NAMALWA (cell line): ENCODE measurements at regions not wholly inside any gene's neighbourhood (a gene's known extent, or its start where the extent isn't known, plus 50 kb on each side); places are given as distances from the start of the nearest gene placed in this dataset.
"Not testable (repeated sequence)": the region's sequence is repeated elsewhere in the genome, so short reads cannot be mapped to it uniquely, and the experiment has no call there.

Experiments used
- DNase-seq: peaks from one replicate; pipeline ENCODE4 v3.0.0-alpha.2; 2015; ENCODE audit warnings: low spot score

DNA sequence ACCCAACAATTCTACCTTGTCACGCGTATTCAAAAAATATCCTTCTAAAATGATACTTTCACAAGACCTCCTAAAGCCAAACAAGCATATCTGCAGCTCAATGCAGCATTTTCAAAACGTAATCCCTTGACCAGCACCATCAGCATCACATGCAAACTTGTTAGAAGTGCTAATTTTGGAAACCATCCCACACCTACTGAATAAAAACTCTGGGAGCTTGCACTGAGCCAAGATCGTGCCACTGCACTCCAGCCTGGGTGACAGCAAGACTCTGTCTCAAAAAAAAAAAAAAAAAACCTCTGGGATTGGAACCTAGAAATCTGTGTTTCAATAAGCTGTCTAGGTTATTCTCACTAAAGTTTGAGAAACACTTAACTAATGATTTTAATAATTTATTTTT, 223.3 kb upstream of the CCDC54 start:
- DNase-seq, result no peak

DNA sequence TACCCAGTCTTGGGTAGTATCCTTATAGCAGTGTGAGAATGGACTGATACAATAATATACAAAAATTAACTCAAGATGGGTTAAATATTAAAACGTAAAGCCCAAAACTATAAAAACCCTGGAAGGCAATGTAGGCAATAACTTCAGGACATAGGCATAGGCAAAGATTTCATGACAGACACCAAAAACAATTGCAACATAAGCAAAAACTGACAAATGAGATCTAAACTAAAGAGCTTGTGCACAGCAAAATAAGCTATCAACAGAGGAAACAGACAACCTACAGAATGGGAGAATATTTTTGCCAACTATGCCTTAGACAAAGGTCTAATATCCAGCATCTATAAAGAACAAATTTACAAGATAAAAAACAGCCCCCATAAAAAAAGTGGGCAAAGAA, 204.8 kb upstream of the CCDC54 start:
- DNase-seq, result no peak

DNA sequence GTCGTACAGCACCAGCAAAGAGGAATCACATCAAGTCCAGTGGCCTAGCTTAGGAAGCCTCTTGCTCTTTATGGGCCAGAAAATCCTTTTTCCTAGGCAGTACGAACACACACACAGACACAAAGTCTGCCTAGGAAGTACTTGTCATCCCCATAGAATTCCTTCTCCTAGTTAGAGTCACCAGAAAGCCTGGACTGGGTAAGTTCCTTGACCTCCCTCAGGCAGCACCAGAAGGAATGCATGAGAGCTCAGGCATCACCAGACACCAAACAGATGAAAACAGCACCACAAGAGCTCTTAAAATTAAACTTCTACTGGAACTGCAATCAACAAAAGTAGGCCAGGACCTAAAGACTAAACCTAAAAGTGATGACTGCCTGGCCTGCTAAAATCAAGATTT, 192.9 kb upstream of the CCDC54 start:
- DNase-seq, result no peak

- no peak for DNase-seq
Measured at GRCh38 chr3:107188262-107188661, 189.0 kb upstream of the CCDC54 start.

- no peak for DNase-seq
Measured at GRCh38 chr3:107189158-107189791, 188.0 kb upstream of the CCDC54 start.

- no peak for DNase-seq
Measured at GRCh38 chr3:107193116-107193515, 184.1 kb upstream of the CCDC54 start.

GRCh38 chr3:107198581-107199181, 178.6 kb upstream of the CCDC54 start:
- DNase-seq, result no peak

DNA sequence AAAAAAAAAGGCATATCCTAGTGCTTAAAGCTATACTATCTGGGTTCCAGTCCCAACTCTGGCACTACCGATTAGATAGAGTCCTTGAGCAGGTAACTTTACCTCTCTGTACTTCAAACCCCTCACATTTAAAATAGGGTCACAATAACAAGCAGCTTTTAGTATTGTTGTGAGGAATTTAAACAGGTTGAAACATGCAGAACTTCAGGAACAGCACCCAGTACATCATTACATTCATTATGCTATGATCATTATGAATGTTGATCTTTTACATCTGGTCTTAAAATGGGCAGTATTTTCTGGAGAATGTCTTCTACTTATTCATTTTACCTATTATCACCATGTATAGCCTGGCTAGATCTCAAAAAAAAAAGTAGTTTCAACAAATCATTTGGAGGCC, 176.1 kb upstream of the CCDC54 start:
- DNase-seq, result no peak

GRCh38 chr3:107202885-107203284, 174.4 kb upstream of the CCDC54 start:
- DNase-seq, result not testable (repeated sequence)

DNA sequence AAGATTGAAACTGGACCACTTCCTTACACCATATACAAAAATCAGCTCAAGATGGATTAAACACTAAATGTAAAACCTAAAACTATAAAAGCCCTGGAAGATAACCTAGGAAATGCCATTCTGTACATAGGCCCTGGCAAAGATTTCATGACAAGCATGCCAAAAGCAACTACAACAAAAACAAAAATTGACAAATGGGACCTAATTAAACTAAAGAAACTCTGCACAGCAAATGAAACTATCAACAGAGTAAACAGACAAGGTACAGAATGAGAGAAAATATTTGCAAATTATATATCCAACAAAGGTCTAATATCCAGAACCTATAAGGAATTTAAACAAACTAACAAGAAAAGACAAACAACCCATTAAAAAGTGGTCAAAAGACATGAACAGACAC, 173.1 kb upstream of the CCDC54 start:
- DNase-seq, result no peak

DNA sequence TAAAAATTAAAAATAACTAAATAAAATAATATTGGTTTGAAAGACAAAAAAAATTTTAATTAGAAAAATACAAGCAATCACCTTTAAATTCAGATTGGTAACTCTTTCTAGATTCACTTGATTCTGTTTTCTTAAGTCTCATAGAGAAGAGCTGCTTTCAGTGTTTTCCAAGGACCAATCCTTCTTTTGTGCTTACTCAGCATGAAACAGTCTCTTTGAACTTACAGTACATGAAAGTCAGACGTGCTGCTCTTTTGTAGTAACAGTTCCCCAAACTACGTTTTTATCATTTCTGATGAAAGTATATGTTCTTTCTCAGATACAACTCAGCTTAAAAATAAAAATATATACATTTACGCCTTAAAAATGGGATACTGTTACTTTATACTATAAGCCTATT, 171.9 kb upstream of the CCDC54 start:
- DNase-seq, result no peak

- peak; percentile 68 for DNase-seq
Measured at GRCh38 chr3:107206141-107206540, 171.1 kb upstream of the CCDC54 start.

DNA sequence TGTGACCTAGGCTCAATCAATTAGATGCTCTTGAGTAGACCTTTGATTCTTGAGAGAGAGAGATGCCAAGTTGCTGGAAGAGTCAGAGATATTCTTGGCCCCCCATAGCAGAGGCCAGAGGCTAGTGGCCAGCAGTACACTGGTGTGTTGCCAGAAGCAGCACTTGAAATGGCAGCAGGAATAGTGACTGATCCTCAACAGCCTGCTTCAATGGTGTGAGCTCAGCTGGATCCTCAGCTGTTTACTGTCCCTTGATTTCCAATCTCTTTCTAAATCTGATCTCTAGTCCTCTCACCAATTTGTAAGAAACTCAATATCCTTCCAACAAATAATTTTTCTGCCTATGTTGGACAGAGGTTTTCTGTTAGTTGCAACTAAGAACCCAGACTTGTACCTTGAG, 170.3 kb upstream of the CCDC54 start:
- no peak for DNase-seq

GRCh38 chr3:107208100-107208499, 169.1 kb upstream of the CCDC54 start:
- no peak for DNase-seq

DNA sequence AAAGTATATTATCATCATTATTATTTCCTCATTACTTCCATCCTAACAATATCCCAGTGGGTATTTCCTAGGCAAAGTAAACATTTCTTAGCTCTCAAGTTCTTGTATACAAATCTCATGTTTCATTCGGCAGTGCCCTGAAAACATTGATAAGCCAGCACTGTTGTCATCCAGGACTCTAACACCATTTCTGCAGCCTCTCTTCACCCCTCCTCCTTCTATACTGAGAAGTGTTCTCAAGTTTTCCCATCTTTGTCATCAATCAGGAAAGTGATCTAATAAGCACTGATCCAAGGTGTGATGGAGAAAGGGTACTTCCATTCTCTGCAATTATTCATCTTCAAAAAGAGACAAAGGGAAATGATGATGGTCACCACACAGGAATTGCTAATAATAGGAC, 168.4 kb upstream of the CCDC54 start:
- no peak for DNase-seq

GRCh38 chr3:107209302-107209990, 167.8 kb upstream of the CCDC54 start:
- DNase-seq, result no peak

GRCh38 chr3:107211608-107212007, 165.6 kb upstream of the CCDC54 start:
- no peak for DNase-seq

- DNase-seq, result no peak
Measured at GRCh38 chr3:107212618-107213017, 164.6 kb upstream of the CCDC54 start.

- no peak for DNase-seq
Measured at GRCh38 chr3:107213044-107213669, 164.1 kb upstream of the CCDC54 start.

GRCh38 chr3:107216229-107216628, 161.0 kb upstream of the CCDC54 start:
- DNase-seq, result no peak

GRCh38 chr3:107216711-107217110, 160.5 kb upstream of the CCDC54 start:
- DNase-seq, result no peak

- DNase-seq, result no peak
Measured at GRCh38 chr3:107217172-107217571, 160.1 kb upstream of the CCDC54 start.

DNA sequence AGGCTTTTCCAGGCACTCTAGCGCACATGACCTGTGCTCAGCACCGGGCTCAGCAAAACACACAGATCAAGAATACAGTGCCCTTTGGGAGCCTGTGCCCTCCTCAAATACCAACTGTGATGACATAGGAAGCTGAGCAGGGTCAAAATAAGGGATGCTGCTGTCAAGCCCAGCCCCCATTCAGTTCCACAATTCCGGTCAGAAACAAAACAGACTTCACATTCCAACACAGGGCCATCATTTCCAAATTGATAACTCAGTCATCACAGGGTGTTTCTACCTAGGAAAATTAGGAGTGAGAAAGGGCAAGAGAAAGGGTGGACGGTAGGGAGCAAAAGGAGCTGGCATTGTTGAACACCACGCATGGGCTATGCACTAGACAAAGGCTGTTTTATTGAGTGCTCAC, 158.4 kb upstream of the CCDC54 start:
- no peak for DNase-seq
